ES-I3 (cell line): ENCODE measurements at regions not wholly inside any gene's neighbourhood (a gene's known extent, or its start where the extent isn't known, plus 50 kb on each side); places are given as distances from the start of the nearest gene placed in this dataset.

Experiments used
- H3K36me3 ChIP-seq: 2 replicates; pipeline ENCODE4 v1.6.1; 2013; ENCODE audit warnings: mild to moderate bottlenecking, low read length, control low read depth, moderate library complexity; ENCODE audit not compliant: insufficient read depth
- H3K4me1 ChIP-seq: 2 replicates; pipeline ENCODE4 v1.6.1; 2013; ENCODE audit warnings: mild to moderate bottlenecking, control low read depth, low read length; ENCODE audit not compliant: insufficient read depth
- H3K9ac ChIP-seq: 2 replicates; pipeline ENCODE4 v1.6.1; 2013; ENCODE audit warnings: low read depth, mild to moderate bottlenecking, low read length, moderate library complexity
- H3K9me3 ChIP-seq: 2 replicates; pipeline ENCODE4 v1.6.1; 2013; ENCODE audit warnings: mild to moderate bottlenecking, low read length, moderate library complexity; ENCODE audit not compliant: control insufficient read depth, insufficient read depth

DNA sequence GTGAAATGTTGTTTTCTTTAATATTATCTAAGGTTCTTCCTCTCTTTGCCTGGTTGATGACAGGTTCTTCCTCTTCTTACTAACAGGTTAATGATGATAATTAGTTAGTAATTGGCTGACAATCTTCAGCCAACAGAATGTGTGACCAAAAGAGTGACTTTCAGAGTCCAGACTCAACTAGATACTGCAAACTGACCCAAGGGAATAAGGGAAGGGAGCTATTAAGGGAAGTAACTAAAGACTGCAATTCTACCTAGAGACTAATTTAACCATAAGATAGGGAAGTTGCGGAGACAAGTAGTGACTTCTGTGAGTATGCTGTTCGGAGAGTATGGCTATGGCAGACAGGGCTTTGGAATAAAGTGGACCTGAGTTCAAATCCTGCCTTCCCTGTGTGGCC is 127.3 kb upstream of the TACR1 start:
- no peaks in the 10 kb centered on the region for H3K36me3 ChIP-seq
- no peak overlapping the region for H3K9ac ChIP-seq
- no peaks in the 10 kb centered on the region for H3K9me3 ChIP-seq
- H3K4me1 ChIP-seq: peaks cover 6% of the 10 kb centered on the region; the same call in 1 of the 2 replicates

DNA sequence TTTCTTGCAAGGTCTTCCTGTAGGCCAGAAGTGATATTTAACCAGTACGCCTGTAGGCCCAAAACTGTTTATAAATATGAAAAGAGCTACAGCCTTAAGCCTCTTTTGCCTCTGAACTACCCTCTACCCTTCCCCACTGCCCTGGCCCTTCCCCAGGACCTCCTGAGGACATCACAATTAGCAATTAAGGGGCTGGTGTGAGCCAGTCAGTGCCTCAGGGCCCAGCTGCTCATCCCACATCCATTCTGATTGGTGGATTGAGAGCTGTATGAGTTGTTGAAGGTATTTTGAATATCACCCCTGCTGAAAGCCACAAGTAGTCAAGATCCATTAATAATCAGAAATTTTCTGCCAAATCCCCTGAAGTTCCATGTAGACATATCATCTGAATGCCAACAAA is 126.3 kb upstream of the TACR1 start:
- peaks cover 7% of the 10 kb centered on the region; the same call in 1 of the 2 replicates for H3K4me1 ChIP-seq
- H3K36me3 ChIP-seq: no peaks in the 10 kb centered on the region
- H3K9me3 ChIP-seq: no peaks in the 10 kb centered on the region
- H3K9ac ChIP-seq: no peak overlapping the region

DNA sequence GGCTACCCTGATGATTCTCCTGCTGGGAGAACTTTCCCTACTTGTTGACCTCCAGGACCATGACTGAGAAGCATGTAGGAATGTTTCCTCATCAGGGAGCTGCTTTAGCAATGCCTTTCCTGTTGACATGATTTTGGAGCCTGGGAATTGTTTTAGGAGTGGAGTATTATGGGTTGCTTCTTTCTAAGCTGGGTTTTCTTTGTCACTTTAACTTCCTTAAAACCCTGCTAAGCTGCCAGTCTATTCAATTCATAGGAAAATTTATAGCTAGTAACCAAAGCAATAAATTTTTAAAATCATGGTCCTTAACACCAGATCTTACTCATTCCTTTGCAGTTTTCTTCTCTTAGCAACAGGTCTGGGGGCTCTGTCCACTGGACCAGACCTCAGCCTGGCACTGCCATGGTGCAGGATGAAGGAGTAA is 125.6 kb upstream of the TACR1 start:
- H3K9me3 ChIP-seq: no peaks in the 10 kb centered on the region
- no peak overlapping the region for H3K9ac ChIP-seq
- H3K36me3 ChIP-seq: no peaks in the 10 kb centered on the region
- peaks cover 7% of the 10 kb centered on the region; the same call in 1 of the 2 replicates for H3K4me1 ChIP-seq

DNA sequence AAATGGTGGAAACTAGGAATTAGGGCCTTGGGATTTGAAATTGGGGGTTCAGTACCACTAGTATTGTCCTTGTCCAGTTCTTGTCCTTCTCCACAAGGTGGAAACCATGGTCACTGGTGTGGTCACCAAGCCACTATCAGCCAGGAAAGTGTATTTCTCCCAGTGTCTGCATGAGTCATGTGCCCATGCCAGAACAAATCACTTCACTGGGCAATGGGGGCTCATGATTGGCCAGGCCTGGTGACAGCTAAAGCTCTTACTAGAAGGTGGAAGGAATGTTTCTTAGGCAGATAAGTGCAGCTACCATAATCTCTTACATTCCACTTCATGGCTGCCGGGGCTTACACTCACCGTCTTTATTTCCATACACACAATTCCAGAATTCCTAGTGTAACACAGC is 124.8 kb upstream of the TACR1 start:
- H3K4me1 ChIP-seq: peaks cover 7% of the 10 kb centered on the region; the same call in 1 of the 2 replicates
- no peaks in the 10 kb centered on the region for H3K36me3 ChIP-seq
- no peaks in the 10 kb centered on the region for H3K9me3 ChIP-seq
- H3K9ac ChIP-seq: no peak overlapping the region

DNA sequence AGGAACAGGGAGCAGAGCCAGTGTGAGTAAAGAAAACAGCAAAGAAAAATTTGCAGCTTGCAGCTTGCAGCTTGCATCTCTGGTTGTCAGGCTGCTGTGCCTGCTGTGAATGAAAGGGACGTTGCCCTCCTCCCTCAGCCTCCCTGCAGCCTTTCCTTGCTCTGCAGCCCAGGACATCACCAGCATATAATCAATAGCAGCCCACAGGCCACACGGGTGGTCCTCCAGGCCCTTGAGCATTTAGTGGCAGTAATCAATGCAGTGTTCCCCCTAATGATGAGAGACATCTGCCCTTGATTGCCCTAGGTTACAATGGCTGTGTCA is 122.2 kb upstream of the TACR1 start:
- Histone ChIP-seq H3K9me3 (no peaks in the 10 kb centered on the region), H3K9ac (no peak overlapping the region), H3K36me3 (no peaks in the 10 kb centered on the region), H3K4me1 (peaks cover 7% of the 10 kb centered on the region; the same call in 1 of the 2 replicates)

DNA sequence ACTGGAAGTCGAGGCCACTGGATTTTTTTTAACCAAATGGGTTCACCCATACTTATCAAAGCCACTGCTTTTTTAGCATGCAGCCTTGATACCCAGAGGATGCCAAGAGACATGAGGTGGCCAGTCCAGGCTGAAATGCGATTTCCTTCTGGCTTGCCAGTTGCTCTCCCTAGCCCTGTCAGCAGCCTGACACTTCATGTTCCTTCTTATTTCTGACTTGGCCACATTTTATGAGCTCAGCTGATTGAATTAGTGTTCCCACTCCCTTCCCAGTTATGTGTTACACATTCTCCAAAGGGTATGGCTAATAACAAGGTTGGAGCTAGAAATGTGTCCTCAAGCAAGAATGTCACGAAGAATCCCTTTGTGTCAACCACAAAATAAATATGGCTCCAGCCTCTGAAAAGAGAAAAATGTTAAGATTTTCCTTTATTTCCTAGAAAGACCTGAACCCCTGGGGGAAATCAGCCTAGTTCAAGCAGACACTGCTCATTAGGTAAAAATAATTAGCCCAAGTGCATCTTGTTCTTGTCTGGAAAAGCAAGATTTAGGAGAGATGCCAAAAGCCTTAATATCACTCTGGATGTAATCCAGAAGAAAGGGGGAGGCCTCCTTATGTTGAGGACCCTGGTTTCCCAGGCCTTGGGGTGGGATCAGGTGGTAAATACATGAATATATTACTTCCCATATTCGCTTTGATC is 121.7 kb upstream of the TACR1 start:
- Histone ChIP-seq H3K36me3 (no peaks in the 10 kb centered on the region), H3K9ac (no peak overlapping the region), H3K9me3 (no peaks in the 10 kb centered on the region), H3K4me1 (peaks cover 7% of the 10 kb centered on the region; the same call in 1 of the 2 replicates)

DNA sequence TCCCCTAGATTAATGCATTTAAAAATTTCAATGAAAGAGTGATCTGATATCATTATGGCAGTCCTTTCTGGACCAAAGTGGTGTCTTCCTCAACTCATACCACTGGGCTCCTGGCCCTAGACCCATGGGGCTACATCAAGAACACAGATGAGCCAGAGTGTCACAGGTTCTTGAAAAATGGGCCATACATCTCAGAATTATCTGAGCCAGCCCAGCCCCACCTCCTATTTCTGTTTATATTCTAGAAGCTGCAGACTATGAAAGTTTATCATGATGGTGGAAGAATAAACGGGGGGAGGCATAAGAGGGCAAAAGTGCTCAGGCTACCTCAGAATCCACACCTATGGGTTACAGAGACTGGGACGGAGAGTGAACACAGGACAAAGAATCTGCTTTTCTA is 120.6 kb upstream of the TACR1 start:
- Histone ChIP-seq H3K36me3 (no peaks in the 10 kb centered on the region), H3K9me3 (no peaks in the 10 kb centered on the region), H3K4me1 (peaks cover 7% of the 10 kb centered on the region; the same call in 1 of the 2 replicates), H3K9ac (no peak overlapping the region)

DNA sequence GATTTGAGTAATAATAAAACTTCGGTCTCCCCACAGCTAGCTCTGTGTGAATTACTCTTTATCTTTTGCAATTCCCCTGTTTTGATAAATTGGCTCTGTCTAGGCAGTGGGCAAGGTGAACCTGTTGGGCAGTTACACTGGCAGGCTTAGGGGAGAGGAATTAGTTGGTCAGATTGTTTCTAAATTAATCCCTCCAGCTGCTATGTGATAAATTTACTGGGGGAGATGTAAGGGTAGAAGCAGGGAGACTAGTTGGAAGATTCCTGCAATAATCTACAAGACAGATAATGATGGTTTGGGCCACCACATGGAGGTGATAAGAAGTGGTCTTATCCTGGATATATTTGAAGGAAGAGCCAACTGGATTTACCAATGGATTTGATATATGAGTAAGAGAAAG is 118.5 kb upstream of the TACR1 start:
- no peak overlapping the region for H3K9ac ChIP-seq
- H3K9me3 ChIP-seq: no peaks in the 10 kb centered on the region
- peaks cover 7% of the 10 kb centered on the region; the same call in 1 of the 2 replicates for H3K4me1 ChIP-seq
- no peaks in the 10 kb centered on the region for H3K36me3 ChIP-seq

DNA sequence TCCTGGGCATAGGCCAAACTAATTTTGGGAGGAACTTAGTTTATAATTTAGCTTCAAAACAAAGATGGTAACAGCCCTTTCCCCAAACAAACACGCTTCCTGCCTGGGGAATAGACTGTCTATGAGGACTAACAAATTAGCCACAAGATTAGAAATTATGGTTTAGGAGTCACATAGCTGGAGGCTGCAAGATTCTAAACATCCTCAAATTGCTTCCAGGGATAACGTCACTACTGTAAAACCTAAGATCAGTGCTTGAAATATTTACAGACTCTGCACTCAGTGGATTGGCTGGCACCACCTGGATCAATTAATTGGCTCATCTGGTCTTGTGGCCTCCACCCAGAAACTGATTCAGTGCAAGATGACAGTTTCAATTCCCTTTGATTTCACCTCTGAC is 118.0 kb upstream of the TACR1 start:
- H3K4me1 ChIP-seq: peaks cover 7% of the 10 kb centered on the region; the same call in 1 of the 2 replicates
- H3K36me3 ChIP-seq: no peaks in the 10 kb centered on the region
- H3K9ac ChIP-seq: no peak overlapping the region
- H3K9me3 ChIP-seq: no peaks in the 10 kb centered on the region

DNA sequence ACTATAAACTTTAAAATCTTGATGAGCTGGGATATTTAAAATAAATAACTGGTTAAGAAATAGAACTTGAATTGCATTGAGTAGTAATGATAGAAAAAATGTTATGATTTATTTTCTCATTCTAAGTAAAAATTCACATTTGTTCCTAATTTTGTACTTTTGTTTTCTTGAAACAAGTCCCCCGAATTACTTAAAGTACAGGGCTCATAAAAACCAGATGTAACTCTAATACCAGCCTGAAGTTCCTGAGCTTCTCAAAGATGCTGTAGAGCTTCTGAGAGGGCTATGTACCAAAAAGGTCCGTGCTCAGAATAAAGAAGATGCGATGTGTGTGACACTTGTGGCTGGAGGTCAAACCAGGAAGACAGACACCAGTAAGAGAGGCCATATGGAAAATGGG is 116.1 kb upstream of the TACR1 start:
- Histone ChIP-seq H3K4me1 (no peaks in the 10 kb centered on the region), H3K9ac (no peak overlapping the region), H3K36me3 (no peaks in the 10 kb centered on the region), H3K9me3 (no peaks in the 10 kb centered on the region)

DNA sequence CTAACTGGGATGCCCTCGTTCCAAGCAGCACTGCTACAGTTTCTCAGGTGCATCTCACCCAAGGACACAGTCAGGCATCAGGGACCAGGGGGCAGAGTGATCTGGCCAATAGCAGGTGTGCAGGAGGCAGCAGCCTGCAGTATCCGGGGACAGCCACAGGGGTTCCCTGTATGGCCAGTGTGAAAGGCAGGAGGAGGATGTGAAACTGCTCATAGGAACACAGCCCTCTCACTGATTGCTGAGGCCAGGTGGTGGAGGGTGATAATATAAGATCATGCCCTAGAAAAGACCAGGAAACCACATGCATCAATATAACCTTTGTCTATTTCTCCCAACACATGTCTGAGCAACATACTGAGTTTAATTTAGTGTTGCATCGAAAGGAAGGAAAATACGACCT is 112.7 kb upstream of the TACR1 start:
- H3K36me3 ChIP-seq: no peaks in the 10 kb centered on the region
- H3K4me1 ChIP-seq: no peaks in the 10 kb centered on the region
- H3K9ac ChIP-seq: no peak overlapping the region
- H3K9me3 ChIP-seq: no peaks in the 10 kb centered on the region

DNA sequence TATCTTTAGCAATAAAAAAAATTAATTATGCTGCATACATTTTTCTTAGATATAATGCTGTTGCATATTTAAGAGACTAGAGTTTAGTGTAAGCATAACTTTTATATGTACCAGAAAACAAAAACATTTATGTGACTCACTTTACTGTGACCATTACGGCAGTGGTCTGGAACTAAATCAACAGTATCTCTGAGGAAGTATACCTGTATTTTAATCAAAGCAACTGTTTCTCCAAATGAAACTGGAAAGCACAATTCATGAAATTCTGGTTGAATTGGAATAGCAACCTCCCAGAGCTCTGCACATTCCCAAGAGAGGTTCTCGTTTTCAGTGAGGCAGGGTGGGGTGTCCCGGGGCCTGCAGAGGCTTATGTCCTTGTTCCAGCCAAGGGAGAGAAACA is 112.2 kb upstream of the TACR1 start:
- no peaks in the 10 kb centered on the region for H3K9me3 ChIP-seq
- H3K4me1 ChIP-seq: no peaks in the 10 kb centered on the region
- H3K9ac ChIP-seq: no peak overlapping the region
- no peaks in the 10 kb centered on the region for H3K36me3 ChIP-seq

DNA sequence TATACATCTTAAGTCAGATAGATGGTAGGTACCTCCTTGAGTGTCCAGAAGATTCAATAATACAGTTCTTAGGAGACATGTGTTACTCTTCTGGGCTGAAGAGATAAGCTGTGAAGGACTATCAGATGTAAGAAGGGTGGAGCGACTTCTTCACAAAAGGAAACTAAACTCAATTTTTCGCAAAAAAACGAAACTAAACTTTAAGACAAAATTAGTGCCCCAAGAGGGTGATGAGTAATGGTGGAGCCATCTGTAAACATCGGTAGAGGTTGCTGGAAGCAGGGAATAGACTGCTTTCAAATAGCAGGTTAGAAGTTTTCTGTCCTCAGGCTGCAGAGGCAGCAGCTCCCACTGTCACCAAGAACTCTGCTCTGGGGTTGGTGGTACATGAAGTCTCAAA is 111.6 kb upstream of the TACR1 start:
- H3K9me3 ChIP-seq: no peaks in the 10 kb centered on the region

DNA sequence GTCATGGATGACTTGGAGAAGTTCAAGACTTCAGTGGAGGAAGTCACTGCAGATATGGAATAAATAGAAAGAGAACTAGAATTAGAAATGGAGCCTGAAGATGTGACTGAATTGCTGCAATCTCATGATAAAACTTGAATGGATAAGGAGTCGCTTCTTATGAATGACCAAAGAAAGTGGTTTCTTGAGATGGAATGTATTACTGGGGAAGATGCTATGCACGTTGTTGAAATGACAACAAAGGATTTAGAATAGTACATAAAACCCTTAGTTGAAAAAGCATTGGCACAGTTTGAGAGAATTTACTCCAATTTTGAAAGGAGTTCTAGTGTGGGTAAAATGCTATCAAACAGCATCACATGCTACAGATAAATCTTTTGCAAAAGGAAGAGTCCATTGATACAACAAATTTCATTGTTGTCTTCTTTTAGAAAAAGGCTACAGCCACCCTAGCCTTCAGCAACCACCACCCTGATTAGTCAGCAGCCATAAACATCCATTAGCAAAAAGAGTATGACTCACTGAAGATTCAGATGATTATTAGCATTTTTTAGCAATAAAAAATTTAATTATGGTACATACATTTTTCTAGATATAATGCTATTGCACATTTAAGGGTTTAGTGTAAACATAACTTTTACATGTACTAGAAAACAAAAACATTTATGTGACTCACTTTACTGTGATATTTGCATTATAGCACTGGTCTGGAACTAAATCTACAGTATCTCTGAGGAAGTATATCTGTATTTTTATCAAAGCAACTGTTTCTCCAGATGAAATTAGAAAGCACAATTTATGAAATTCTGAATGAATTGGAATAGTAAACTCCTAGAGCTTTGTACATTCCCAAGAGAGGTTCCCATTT is 110.5 kb upstream of the TACR1 start:
- H3K9me3 ChIP-seq: no peaks in the 10 kb centered on the region
- no peaks in the 10 kb centered on the region for H3K36me3 ChIP-seq
- H3K4me1 ChIP-seq: no peaks in the 10 kb centered on the region
- no peak overlapping the region for H3K9ac ChIP-seq

More for the DNA sequence above, 111.6 kb upstream of the TACR1 start:
- H3K4me1 ChIP-seq: no peaks in the 10 kb centered on the region
- H3K9ac ChIP-seq: no peak overlapping the region
- no peaks in the 10 kb centered on the region for H3K36me3 ChIP-seq

DNA sequence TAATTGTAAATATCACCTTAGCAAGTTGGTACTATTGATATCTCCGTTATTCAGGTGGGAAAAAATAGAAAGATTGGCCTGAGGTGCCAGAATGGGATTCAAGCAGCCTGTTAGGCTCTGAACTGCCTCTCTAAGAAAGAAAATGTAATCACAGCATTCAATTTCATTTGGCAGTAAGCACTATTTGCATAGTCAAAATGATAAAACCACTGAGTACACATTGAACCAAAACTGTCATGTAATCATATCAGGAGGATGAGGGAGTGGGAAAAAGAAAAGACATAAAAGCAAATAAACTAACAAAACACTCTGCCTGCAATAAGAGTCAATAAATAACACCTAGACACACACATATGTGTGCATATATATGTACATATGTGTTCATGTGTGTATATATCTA is 103.9 kb upstream of the TACR1 start:
- H3K4me1 ChIP-seq: no peaks in the 10 kb centered on the region
- no peaks in the 10 kb centered on the region for H3K9me3 ChIP-seq
- H3K9ac ChIP-seq: no peak overlapping the region
- no peaks in the 10 kb centered on the region for H3K36me3 ChIP-seq
